Breast epithelium (tissue), 4 donors: ENCODE measurements at regions not wholly inside any gene's neighbourhood (a gene's known extent, or its start where the extent isn't known, plus 50 kb on each side); places are given as distances from the start of the nearest gene placed in this dataset.

Source experiments
- DNase-seq, 2 donors: peaks; one replicate each; pipeline ENCODE4 v3.0.0-alpha.2; 2019; ENCODE audit warnings: low spot score in 2 of 2
- H3K27ac ChIP-seq, 2 donors: fragments of 200-600 bp; sonication (generic) in 1 of 2; one replicate each; pipeline ENCODE4 v1.5.1; 2016 to 2019; ENCODE audit warnings: mild to moderate bottlenecking in 1 of 2
- H3K27me3 ChIP-seq, 2 donors: fragments of 200-600 bp; sonication (generic) in 1 of 2; one replicate each; pipeline versions ENCODE4 v1.5.1 to v1.6.0; 2017 to 2019; ENCODE audit warnings: control low read depth in 1 of 2, mild to moderate bottlenecking in 1 of 2
- H3K36me3 ChIP-seq: fragments of 200-600 bp; one replicate; pipeline ENCODE4 v1.5.1; 2019
- H3K4me1 ChIP-seq, 2 donors: fragments of 200-600 bp; sonication (generic); one replicate each; pipeline ENCODE4 v1.5.1; 2016 to 2019; ENCODE audit warnings: control low read depth in 1 of 2
- H3K4me3 ChIP-seq, 3 donors: fragments of 200-600 bp; sonication (generic); 1 replicate in 2 of 3; 2 replicates in 1 of 3; pipeline ENCODE4 v1.5.1; 2016 to 2019; ENCODE audit warnings: mild to moderate bottlenecking in 3 of 3, moderate library complexity in 2 of 3
- H3K9me3 ChIP-seq, 2 donors: fragments of 200-600 bp; sonication (generic) in 1 of 2; one replicate each; pipeline ENCODE4 v1.5.1; 2016 to 2019; ENCODE audit warnings: control low read depth in 1 of 2
- POLR2A ChIP-seq: fragments of 450-650 bp; IDR thresholded peaks from one replicate; pipeline ENCODE4 v1.6.1; 2016; ENCODE audit warnings: antibody characterized with exemption, mild to moderate bottlenecking, moderate library complexity
- POLR2AphosphoS5 ChIP-seq, 3 donors: sonication (generic); formaldehyde crosslinking; IDR thresholded peaks; one replicate each; pipeline ENCODE4 v1.6.1; 2017; ENCODE audit warnings: antibody characterized with exemption in 3 of 3
- intact Hi-C: fragments of 100-400 bp; cut with DNase I; formaldehyde crosslinking; loops from one replicate; pipeline ENCODE4 v1.15.1; 2023; ENCODE audit warnings: low total_unique reads
- TF ChIP-seq, protein P1 (sequence below), 3 donors: fragments of 450-650 bp; IDR thresholded peaks; one replicate each; pipeline ENCODE4 v1.5.1; 2016 to 2017; ENCODE audit warnings: antibody characterized with exemption in 3 of 3, mild to moderate bottlenecking in 3 of 3, moderate library complexity in 3 of 3

DNA sequence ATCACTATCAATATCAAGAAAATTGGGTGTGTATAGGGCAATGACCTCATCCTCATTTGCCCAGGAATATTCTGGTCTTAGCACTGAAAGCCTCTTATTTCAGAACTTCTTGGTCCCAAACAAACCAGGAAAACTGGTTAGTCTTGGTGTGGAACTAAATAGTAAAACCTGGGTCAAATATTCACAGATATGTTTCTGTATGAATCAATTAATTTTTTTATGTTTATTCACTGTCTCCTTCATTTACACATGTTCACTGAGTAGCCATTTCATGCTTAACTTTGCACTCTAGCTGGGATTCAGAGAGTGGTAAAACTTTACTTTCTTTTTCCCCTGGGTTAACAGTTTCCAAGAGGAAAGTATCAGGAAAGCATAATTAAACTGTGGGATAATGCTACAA, 113.7 kb upstream of the PAPPA start:
- TF ChIP-seq POLR2A, result no peak
- TF ChIP-seq, protein P1, sequence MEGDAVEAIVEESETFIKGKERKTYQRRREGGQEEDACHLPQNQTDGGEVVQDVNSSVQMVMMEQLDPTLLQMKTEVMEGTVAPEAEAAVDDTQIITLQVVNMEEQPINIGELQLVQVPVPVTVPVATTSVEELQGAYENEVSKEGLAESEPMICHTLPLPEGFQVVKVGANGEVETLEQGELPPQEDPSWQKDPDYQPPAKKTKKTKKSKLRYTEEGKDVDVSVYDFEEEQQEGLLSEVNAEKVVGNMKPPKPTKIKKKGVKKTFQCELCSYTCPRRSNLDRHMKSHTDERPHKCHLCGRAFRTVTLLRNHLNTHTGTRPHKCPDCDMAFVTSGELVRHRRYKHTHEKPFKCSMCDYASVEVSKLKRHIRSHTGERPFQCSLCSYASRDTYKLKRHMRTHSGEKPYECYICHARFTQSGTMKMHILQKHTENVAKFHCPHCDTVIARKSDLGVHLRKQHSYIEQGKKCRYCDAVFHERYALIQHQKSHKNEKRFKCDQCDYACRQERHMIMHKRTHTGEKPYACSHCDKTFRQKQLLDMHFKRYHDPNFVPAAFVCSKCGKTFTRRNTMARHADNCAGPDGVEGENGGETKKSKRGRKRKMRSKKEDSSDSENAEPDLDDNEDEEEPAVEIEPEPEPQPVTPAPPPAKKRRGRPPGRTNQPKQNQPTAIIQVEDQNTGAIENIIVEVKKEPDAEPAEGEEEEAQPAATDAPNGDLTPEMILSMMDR (IDR thresholded peaks at IDR 0.05), result no peak
- no peak for TF ChIP-seq POLR2AphosphoS5 (IDR thresholded peaks at IDR 0.05)
- intact Hi-C loops, result no loop called here
- no peak for DNase-seq
- Histone ChIP-seq H3K27me3 (no peaks in the 10 kb centered on the region), H3K4me3 (no peak overlapping the region), H3K36me3 (no peaks in the 10 kb centered on the region), H3K9me3 (peaks cover 0 to 3% of the 10 kb centered on the region in 2 donors), H3K4me1 (no peaks in the 10 kb centered on the region), H3K27ac (no peak overlapping the region)

DNA sequence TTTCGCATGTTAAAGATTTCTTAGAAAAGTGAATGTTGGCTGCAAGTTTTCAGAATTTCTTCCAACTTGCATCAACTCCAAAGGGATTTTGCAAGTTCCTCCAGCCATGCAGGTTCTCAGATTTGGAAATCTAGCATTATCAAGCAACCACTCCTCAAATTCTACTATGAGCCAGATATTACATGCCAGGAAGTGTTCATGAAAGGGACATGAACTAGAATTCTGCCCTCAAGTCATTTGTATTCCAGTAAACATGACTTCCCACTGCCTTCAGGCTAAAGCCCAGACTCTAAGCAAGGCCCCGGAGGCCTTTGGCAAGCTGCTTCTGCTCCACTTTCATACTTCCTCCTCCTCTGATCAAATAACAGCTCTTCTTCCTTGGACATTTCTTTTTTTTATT, 111.3 kb upstream of the PAPPA start:
- Histone ChIP-seq H3K27me3 (no peaks in the 10 kb centered on the region), H3K36me3 (no peaks in the 10 kb centered on the region), H3K4me3 (no peak overlapping the region), H3K9me3 (peaks cover 0 to 8% of the 10 kb centered on the region in 2 donors), H3K4me1 (no peaks in the 10 kb centered on the region), H3K27ac (no peak overlapping the region)
- DNase-seq, result no peak
- intact Hi-C loops, result no loop called here
- TF ChIP-seq POLR2AphosphoS5 (IDR thresholded peaks at IDR 0.05), result no peak
- TF ChIP-seq, protein P1 (IDR thresholded peaks at IDR 0.05), result no peak
- TF ChIP-seq POLR2A, result no peak

DNA sequence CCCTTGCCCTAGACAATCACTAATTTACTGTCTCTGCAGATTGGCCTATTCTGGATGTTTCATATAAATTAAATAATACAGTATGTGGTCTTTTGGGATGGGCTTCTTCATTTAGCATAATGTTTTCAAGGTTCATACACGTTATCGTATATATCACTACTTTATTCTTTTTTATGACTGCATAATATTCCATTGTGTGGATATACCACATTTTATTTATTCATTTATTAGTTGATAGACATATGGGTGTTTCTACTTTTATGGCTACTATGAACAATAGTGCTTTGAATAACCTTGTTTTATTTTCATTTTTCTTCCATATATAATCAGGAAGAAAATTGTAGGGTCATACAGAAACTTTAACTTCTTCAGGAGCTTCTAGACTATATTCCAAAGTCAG, 108.5 kb upstream of the PAPPA start:
- Histone ChIP-seq H3K27me3 (no peaks in the 10 kb centered on the region), H3K4me3 (no peak overlapping the region), H3K9me3 (peaks cover 0 to 8% of the 10 kb centered on the region in 2 donors), H3K36me3 (no peaks in the 10 kb centered on the region), H3K4me1 (no peaks in the 10 kb centered on the region), H3K27ac (no peak overlapping the region)
- TF ChIP-seq, protein P1 (IDR thresholded peaks at IDR 0.05), result no peak
- TF ChIP-seq POLR2A (no peak), POLR2AphosphoS5 (IDR thresholded peaks at IDR 0.05) (no peak)
- no peak for DNase-seq
- intact Hi-C loops, result no loop called here

DNA sequence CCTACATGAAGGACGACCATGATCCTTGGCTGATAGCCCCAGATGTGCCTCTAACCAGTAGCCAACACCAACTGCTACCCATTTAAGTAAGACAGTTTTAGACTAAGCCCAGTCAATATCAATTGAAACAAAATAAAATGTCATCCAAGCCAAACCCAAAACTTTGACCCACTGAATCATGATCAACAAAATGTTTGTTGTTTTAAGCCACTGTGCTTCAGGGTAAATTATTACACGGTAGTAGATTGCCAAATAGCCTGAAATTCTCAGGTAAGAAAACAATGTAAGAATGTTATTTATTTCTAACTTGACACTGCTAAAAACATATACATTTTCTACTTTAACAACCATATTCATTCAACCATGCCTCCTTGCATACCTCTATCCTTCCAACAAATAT, 105.5 kb upstream of the PAPPA start:
- H3K27me3 ChIP-seq, result no peaks in the 10 kb centered on the region
- no peak overlapping the region for H3K4me3 ChIP-seq
- TF ChIP-seq POLR2A (no peak), POLR2AphosphoS5 (IDR thresholded peaks at IDR 0.05) (no peak)
- TF ChIP-seq, protein P1 (IDR thresholded peaks at IDR 0.05), result no peak
- H3K27ac ChIP-seq, result no peak overlapping the region
- peaks cover 0 to 8% of the 10 kb centered on the region in 2 donors for H3K9me3 ChIP-seq
- H3K4me1 ChIP-seq, result no peaks in the 10 kb centered on the region
- intact Hi-C loops, result no loop called here
- no peak for DNase-seq
- H3K36me3 ChIP-seq, result no peaks in the 10 kb centered on the region

DNA sequence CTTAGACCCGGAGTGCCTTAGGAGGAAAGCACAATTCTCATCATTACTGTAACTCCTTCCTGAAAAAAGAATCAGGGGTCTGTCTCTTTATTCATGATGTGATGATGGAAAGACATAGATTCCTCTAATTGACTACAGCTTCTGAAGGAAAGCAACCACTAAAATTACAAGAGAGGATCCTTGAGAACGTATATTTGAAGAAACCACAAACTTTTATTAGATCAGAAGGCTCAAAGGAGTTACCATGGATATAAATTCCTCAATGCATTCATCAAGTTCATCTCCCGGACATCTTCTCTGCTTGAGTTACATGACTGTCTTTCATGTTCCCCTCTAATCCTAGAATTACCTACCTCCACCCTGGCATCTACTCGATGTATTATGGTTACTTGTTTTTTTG, 104.1 kb upstream of the PAPPA start:
- intact Hi-C loops, result no loop called here
- TF ChIP-seq POLR2A, result no peak
- TF ChIP-seq POLR2AphosphoS5 (IDR thresholded peaks at IDR 0.05), result no peak
- TF ChIP-seq, protein P1 (IDR thresholded peaks at IDR 0.05), result no peak

More for the DNA sequence above, 104.1 kb upstream of the PAPPA start:
- Histone ChIP-seq H3K4me3 (no peak overlapping the region), H3K27me3 (no peaks in the 10 kb centered on the region), H3K4me1 (no peaks in the 10 kb centered on the region), H3K9me3 (peaks cover 0 to 8% of the 10 kb centered on the region in 2 donors), H3K27ac (no peak overlapping the region), H3K36me3 (no peaks in the 10 kb centered on the region)
- DNase-seq, result no peak
